ENCODE measurements at regions not wholly inside any gene's neighbourhood (a gene's known extent, or its start where the extent isn't known, plus 50 kb on each side); places are given as distances from the start of the nearest gene placed in this dataset.

- POLR2A ChIA-PET, result no interaction called here
- intact Hi-C loops (cut with micrococcal nuclease; ENCODE audit: unreplicated experiment) (no loop called here), in situ Hi-C loops (cut with HindIII; ENCODE audit: low pct_unique_long_range_greater_than_20kb, low sequenced_read_pairs) (no loop called here)
- ATAC-seq, result no peak
- Histone ChIP-seq H3K4me3 (ENCODE audit: low read depth in 2 of 2, low read length in 2 of 2) (no peak overlapping the region), H3K27ac (ENCODE audit: low read length) (no peak overlapping the region), H3K36me3 (ENCODE audit: control insufficient read depth, insufficient read depth, low read length) (no peaks in the 10 kb centered on the region), H3K27me3 (ENCODE audit: control insufficient read depth, insufficient read depth, low read length) (no peaks in the 10 kb centered on the region), H3K9me3 (ENCODE audit: control insufficient read depth, insufficient read depth, low read depth, low read length) (no peaks in the 10 kb centered on the region), H3K4me1 (ENCODE audit: control insufficient read depth, insufficient read depth, low read length) (no peaks in the 10 kb centered on the region)
- no TSS peak for BruUV-seq (replicated peaks)
- CTCF ChIA-PET, result no interaction called here
- TF ChIP-seq POLR2AphosphoS5 (IDR thresholded peaks at IDR 0.05; ENCODE audit: low read depth, low read length) (no peak), TCF7L2 (IDR thresholded peaks at IDR 0.05; ENCODE audit: low read depth, low read length) (no peak), SIN3A (IDR thresholded peaks at IDR 0.05; ENCODE audit: borderline replicate concordance, insufficient read depth, low read depth, low read length) (no peak)
- TF ChIP-seq, protein P1, sequence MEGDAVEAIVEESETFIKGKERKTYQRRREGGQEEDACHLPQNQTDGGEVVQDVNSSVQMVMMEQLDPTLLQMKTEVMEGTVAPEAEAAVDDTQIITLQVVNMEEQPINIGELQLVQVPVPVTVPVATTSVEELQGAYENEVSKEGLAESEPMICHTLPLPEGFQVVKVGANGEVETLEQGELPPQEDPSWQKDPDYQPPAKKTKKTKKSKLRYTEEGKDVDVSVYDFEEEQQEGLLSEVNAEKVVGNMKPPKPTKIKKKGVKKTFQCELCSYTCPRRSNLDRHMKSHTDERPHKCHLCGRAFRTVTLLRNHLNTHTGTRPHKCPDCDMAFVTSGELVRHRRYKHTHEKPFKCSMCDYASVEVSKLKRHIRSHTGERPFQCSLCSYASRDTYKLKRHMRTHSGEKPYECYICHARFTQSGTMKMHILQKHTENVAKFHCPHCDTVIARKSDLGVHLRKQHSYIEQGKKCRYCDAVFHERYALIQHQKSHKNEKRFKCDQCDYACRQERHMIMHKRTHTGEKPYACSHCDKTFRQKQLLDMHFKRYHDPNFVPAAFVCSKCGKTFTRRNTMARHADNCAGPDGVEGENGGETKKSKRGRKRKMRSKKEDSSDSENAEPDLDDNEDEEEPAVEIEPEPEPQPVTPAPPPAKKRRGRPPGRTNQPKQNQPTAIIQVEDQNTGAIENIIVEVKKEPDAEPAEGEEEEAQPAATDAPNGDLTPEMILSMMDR (IDR thresholded peaks at IDR 0.05), result no peak
- TF ChIP-seq, protein P2, sequence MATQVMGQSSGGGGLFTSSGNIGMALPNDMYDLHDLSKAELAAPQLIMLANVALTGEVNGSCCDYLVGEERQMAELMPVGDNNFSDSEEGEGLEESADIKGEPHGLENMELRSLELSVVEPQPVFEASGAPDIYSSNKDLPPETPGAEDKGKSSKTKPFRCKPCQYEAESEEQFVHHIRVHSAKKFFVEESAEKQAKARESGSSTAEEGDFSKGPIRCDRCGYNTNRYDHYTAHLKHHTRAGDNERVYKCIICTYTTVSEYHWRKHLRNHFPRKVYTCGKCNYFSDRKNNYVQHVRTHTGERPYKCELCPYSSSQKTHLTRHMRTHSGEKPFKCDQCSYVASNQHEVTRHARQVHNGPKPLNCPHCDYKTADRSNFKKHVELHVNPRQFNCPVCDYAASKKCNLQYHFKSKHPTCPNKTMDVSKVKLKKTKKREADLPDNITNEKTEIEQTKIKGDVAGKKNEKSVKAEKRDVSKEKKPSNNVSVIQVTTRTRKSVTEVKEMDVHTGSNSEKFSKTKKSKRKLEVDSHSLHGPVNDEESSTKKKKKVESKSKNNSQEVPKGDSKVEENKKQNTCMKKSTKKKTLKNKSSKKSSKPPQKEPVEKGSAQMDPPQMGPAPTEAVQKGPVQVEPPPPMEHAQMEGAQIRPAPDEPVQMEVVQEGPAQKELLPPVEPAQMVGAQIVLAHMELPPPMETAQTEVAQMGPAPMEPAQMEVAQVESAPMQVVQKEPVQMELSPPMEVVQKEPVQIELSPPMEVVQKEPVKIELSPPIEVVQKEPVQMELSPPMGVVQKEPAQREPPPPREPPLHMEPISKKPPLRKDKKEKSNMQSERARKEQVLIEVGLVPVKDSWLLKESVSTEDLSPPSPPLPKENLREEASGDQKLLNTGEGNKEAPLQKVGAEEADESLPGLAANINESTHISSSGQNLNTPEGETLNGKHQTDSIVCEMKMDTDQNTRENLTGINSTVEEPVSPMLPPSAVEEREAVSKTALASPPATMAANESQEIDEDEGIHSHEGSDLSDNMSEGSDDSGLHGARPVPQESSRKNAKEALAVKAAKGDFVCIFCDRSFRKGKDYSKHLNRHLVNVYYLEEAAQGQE (IDR thresholded peaks at IDR 0.05; ENCODE audit: insufficient read depth in 1 of 2, low read depth in 2 of 2, low read length in 1 of 2), result no peak
- DNase-seq (ENCODE audit: low read depth, low spot score), result no peak
These were observed 196.6 kb upstream of the KIAA1217 start for GRCh38 chr10:24012249-24012803.

DNA sequence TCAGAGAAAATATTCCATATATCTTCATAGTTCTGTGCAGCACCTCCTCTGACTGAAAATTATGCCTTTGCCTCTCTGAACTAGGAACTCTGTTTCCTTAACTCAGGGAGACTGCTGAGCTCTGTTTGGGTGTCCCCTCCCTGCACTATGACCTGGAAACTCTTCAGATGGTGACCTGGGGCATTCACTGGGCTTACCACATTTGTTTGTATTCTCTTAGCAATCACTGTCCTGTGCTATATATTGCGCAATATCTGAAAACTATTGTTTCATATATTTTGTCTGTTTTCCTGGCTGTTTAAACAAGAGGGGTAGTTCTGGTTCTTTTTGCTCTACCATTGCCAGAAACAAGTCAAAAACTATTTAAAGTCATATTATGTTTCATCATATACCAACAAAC is 181.8 kb upstream of the KIAA1217 start:
- CTCF ChIA-PET, result no interaction called here
- POLR2A ChIA-PET, result no interaction called here

More for the DNA sequence above, 181.8 kb upstream of the KIAA1217 start:
- intact Hi-C loops (cut with micrococcal nuclease; ENCODE audit: unreplicated experiment), result no loop called here
- Histone ChIP-seq H3K27ac (ENCODE audit: low read length) (no peak overlapping the region), H3K4me3 (ENCODE audit: low read depth in 2 of 2, low read length in 2 of 2) (no peak overlapping the region), H3K4me1 (ENCODE audit: control insufficient read depth, insufficient read depth, low read length) (no peaks in the 10 kb centered on the region), H3K27me3 (ENCODE audit: control insufficient read depth, insufficient read depth, low read length) (no peaks in the 10 kb centered on the region), H3K36me3 (ENCODE audit: control insufficient read depth, insufficient read depth, low read length) (no peaks in the 10 kb centered on the region), H3K9me3 (ENCODE audit: control insufficient read depth, insufficient read depth, low read depth, low read length) (no peaks in the 10 kb centered on the region)
- BruUV-seq (replicated peaks), result no TSS peak
- no peak for TF ChIP-seq POLR2AphosphoS5 (IDR thresholded peaks at IDR 0.05; ENCODE audit: low read depth, low read length)
- TF ChIP-seq SIN3A (IDR thresholded peaks at IDR 0.05; ENCODE audit: borderline replicate concordance, insufficient read depth, low read depth, low read length), result no peak
- TF ChIP-seq, protein P1 (IDR thresholded peaks at IDR 0.05), result no peak
- TF ChIP-seq, protein P2 (IDR thresholded peaks at IDR 0.05; ENCODE audit: insufficient read depth in 1 of 2, low read depth in 2 of 2, low read length in 1 of 2), result no peak
- no peak for TF ChIP-seq TCF7L2 (IDR thresholded peaks at IDR 0.05; ENCODE audit: low read depth, low read length)
- no peak for DNase-seq (ENCODE audit: low read depth, low spot score)
- ATAC-seq, result no peak
- in situ Hi-C loops (cut with HindIII; ENCODE audit: low pct_unique_long_range_greater_than_20kb, low sequenced_read_pairs), result no loop called here
